ENCODE measurements at regions not wholly inside any gene's neighbourhood (a gene's known extent, or its start where the extent isn't known, plus 50 kb on each side); places are given as distances from the start of the nearest gene placed in this dataset.

DNA sequence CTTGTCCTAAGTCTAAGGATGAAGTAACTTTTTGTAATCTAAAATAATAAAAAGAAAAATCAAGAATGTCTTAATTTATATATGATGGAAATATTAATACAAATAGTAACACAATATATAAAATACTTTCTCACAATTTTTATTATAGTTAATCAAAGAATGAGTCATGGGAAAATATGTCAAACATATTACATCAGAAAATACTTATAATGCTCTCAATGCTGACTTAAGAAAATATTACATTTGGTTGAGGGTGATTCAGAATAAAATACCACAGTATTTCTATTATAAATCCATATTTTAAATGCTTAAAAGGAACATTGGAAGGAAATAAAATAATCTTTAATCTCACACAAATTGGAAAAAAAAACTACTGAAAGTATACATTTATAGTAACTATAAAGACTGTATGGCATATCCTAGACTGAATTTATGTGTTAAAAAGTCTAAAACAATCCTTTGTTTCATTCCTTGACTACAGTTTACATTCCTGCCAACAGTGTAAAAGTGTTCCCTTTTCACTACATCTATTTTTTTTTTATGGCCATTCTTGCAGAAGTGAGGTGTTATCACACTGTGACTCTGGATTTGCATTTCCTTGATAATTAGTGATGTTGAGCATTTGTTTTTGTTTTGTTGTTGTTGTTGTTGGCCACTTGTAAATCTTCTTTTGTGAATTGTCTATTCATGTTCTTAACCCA is 1573.5 kb upstream of the ACVR2A start:
- ChIA-PET POLR2A (no interaction called here), CTCF (no interaction called here)
- H3K27me3 ChIP-seq (replicated peaks in 1 of 4; ENCODE audit: control extremely low read depth in 1 of 4, control insufficient read depth in 3 of 4, insufficient read depth in 4 of 4, low read length in 3 of 4), result no peaks in the 10 kb centered on the region
- H3K4me1 ChIP-seq (ENCODE audit: control insufficient read depth in 2 of 2, insufficient read depth in 2 of 2, low read length in 2 of 2), result no peaks in the 10 kb centered on the region
- no peak overlapping the region for H3K4me3 ChIP-seq (ENCODE audit: control extremely low read depth in 1 of 5, extremely low read depth in 1 of 5, insufficient read depth in 1 of 5, low read depth in 2 of 5, low read length in 4 of 5)
- no peak overlapping the region for H3K4me2 ChIP-seq (replicated peaks; ENCODE audit: low read depth, low read length, poor library complexity, severe bottlenecking)
- no peak for ATAC-seq (ENCODE audit: low read depth)
- H3K79me2 ChIP-seq (ENCODE audit: control insufficient read depth, insufficient read depth, low read length), result no peaks in the 10 kb centered on the region
- intact Hi-C loops (cut with micrococcal nuclease), result no loop called here
- H3K9me3 Mint-ChIP-seq (ENCODE audit: insufficient read depth), result no peaks in the 10 kb centered on the region
- TF ChIP-seq EZH2 (IDR thresholded peaks at IDR 0.05; ENCODE audit: borderline replicate concordance, insufficient read depth, low read depth, low read length, poor library complexity, severe bottlenecking), result no peak
- H3K36me3 ChIP-seq (replicated peaks in 1 of 2; ENCODE audit: control extremely low read depth in 1 of 2, control insufficient read depth in 1 of 2, extremely low read depth in 1 of 2, insufficient read depth in 2 of 2, low read length in 1 of 2), result no peaks in the 10 kb centered on the region
- DNase-seq, result no peak
- H3K4me1 Mint-ChIP-seq, result no peaks in the 10 kb centered on the region
- no peaks in the 10 kb centered on the region for H3K9me3 ChIP-seq (ENCODE audit: control extremely low read depth in 1 of 3, control insufficient read depth in 2 of 3, insufficient read depth in 1 of 3, low read length in 2 of 3)
- H2AFZ ChIP-seq (ENCODE audit: insufficient read depth, low read depth, low read length, poor library complexity, severe bottlenecking), result no peak overlapping the region
- H3K4me3 Mint-ChIP-seq, result no peak overlapping the region
- no peaks in the 10 kb centered on the region for H3K27me3 Mint-ChIP-seq
- H3K9ac ChIP-seq (ENCODE audit: low read length), result no peak overlapping the region
- no peak overlapping the region for H3K27ac Mint-ChIP-seq
- no peaks in the 10 kb centered on the region for H4K20me1 ChIP-seq (ENCODE audit: control insufficient read depth, insufficient read depth, low read length, poor library complexity, severe bottlenecking)
- no peak overlapping the region for H3K27ac ChIP-seq (ENCODE audit: low read length in 2 of 2)

DNA sequence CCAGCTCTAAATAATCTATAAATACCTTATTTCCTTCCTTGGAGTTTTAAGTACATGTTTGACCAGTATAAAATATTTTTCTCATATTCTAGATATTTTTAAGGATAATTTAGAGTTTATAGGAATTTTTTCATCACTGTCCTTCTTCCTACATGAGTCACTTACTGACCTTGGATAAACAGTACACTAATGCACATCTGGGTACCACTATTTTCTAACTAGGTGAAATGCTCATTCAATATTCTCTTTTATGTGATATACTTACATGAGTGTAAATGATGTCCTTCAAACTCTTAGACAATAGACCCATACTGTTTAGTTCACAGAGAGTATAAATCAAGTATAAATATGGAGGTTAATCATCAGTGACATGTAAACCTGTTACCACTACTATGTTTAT is 1574.2 kb upstream of the ACVR2A start:
- H3K4me3 Mint-ChIP-seq, result no peak overlapping the region
- H3K4me1 ChIP-seq (ENCODE audit: control insufficient read depth in 2 of 2, insufficient read depth in 2 of 2, low read length in 2 of 2), result no peaks in the 10 kb centered on the region
- ChIA-PET CTCF (no interaction called here), POLR2A (no interaction called here)
- H3K9me3 ChIP-seq (ENCODE audit: control extremely low read depth in 1 of 3, control insufficient read depth in 2 of 3, insufficient read depth in 1 of 3, low read length in 2 of 3), result no peaks in the 10 kb centered on the region
- no peak overlapping the region for H3K9ac ChIP-seq (ENCODE audit: low read length)
- H3K4me2 ChIP-seq (replicated peaks; ENCODE audit: low read depth, low read length, poor library complexity, severe bottlenecking), result no peak overlapping the region
- no peaks in the 10 kb centered on the region for H4K20me1 ChIP-seq (ENCODE audit: control insufficient read depth, insufficient read depth, low read length, poor library complexity, severe bottlenecking)
- H3K27ac Mint-ChIP-seq, result no peak overlapping the region
- H3K4me1 Mint-ChIP-seq, result no peaks in the 10 kb centered on the region
- ATAC-seq (ENCODE audit: low read depth), result no peak
- H3K4me3 ChIP-seq (ENCODE audit: control extremely low read depth in 1 of 5, extremely low read depth in 1 of 5, insufficient read depth in 1 of 5, low read depth in 2 of 5, low read length in 4 of 5), result no peak overlapping the region
- DNase-seq, result no peak
- no peaks in the 10 kb centered on the region for H3K27me3 ChIP-seq (replicated peaks in 1 of 4; ENCODE audit: control extremely low read depth in 1 of 4, control insufficient read depth in 3 of 4, insufficient read depth in 4 of 4, low read length in 3 of 4)
- H2AFZ ChIP-seq (ENCODE audit: insufficient read depth, low read depth, low read length, poor library complexity, severe bottlenecking), result no peak overlapping the region
- TF ChIP-seq, protein P1, sequence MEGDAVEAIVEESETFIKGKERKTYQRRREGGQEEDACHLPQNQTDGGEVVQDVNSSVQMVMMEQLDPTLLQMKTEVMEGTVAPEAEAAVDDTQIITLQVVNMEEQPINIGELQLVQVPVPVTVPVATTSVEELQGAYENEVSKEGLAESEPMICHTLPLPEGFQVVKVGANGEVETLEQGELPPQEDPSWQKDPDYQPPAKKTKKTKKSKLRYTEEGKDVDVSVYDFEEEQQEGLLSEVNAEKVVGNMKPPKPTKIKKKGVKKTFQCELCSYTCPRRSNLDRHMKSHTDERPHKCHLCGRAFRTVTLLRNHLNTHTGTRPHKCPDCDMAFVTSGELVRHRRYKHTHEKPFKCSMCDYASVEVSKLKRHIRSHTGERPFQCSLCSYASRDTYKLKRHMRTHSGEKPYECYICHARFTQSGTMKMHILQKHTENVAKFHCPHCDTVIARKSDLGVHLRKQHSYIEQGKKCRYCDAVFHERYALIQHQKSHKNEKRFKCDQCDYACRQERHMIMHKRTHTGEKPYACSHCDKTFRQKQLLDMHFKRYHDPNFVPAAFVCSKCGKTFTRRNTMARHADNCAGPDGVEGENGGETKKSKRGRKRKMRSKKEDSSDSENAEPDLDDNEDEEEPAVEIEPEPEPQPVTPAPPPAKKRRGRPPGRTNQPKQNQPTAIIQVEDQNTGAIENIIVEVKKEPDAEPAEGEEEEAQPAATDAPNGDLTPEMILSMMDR (IDR thresholded peaks at IDR 0.05), result no peak
- TF ChIP-seq EZH2 (IDR thresholded peaks at IDR 0.05; ENCODE audit: borderline replicate concordance, insufficient read depth, low read depth, low read length, poor library complexity, severe bottlenecking), result no peak
- H3K27ac ChIP-seq (ENCODE audit: low read length in 2 of 2), result no peak overlapping the region
- no peaks in the 10 kb centered on the region for H3K36me3 ChIP-seq (replicated peaks in 1 of 2; ENCODE audit: control extremely low read depth in 1 of 2, control insufficient read depth in 1 of 2, extremely low read depth in 1 of 2, insufficient read depth in 2 of 2, low read length in 1 of 2)
- intact Hi-C loops (cut with micrococcal nuclease), result no loop called here
- no peaks in the 10 kb centered on the region for H3K27me3 Mint-ChIP-seq
- no peaks in the 10 kb centered on the region for H3K79me2 ChIP-seq (ENCODE audit: control insufficient read depth, insufficient read depth, low read length)
- no peaks in the 10 kb centered on the region for H3K9me3 Mint-ChIP-seq (ENCODE audit: insufficient read depth)
